ENCODE measurements at regions not wholly inside any gene's neighbourhood (a gene's known extent, or its start where the extent isn't known, plus 50 kb on each side); places are given as distances from the start of the nearest gene placed in this dataset.

- intact Hi-C loops (cut with micrococcal nuclease) = no loop called here
- no peak for ATAC-seq
- DNase-seq (ENCODE audit: low read depth, low spot score) = no peak
- no peaks in the 10 kb centered on the region for H4K20me1 ChIP-seq (ENCODE audit: insufficient read depth)
- H3K9ac ChIP-seq (ENCODE audit: low read length) = no peak overlapping the region
- BruUV-seq (replicated peaks) = no TSS peak
- ChIA-PET RAD21 (ENCODE audit: low non-redundant PET in 1 of 2, low total read pairs in 2 of 2, uncharacterized antibody in 2 of 2, unreplicated experiment in 2 of 2) (no interaction called here), POLR2A (no interaction called here), CTCF (interaction anchor here (1.6 kb wide), 1 partner anchor 11 kb away, joined by 3 read pairs; no protein-coding TSS in a partner anchor)
- H3K27ac ChIP-seq (ENCODE audit: low read depth, low read length) = no peak overlapping the region
- no peaks in the 10 kb centered on the region for H3K36me3 ChIP-seq (ENCODE audit: control insufficient read depth in 1 of 2, insufficient read depth in 2 of 2, low read length in 2 of 2)
- no peaks in the 10 kb centered on the region for H3K4me1 ChIP-seq (ENCODE audit: control insufficient read depth in 1 of 2, insufficient read depth in 2 of 2, low read length in 2 of 2)
- peaks cover 76% of the 10 kb centered on the region for H3K27me3 ChIP-seq (ENCODE audit: insufficient read depth, low read length)
- no peak overlapping the region for H3K4me3 ChIP-seq (replicated peaks in 1 of 2; ENCODE audit: low read depth in 1 of 2, low read length in 2 of 2)
- H3K4me2 ChIP-seq (ENCODE audit: low read length) = no peak overlapping the region
- H2AFZ ChIP-seq (ENCODE audit: low read depth, low read length, poor library complexity, severe bottlenecking) = no peak overlapping the region
- H3K9me2 ChIP-seq (ENCODE audit: insufficient read depth) = no peaks in the 10 kb centered on the region
- H3K79me2 ChIP-seq (ENCODE audit: insufficient read depth, low read length) = no peaks in the 10 kb centered on the region
- H3K9me3 ChIP-seq (ENCODE audit: control insufficient read depth in 1 of 2, insufficient read depth in 1 of 2, low read depth in 1 of 2, low read length in 2 of 2) = no peaks in the 10 kb centered on the region
- TF ChIP-seq POLR2AphosphoS5 (IDR thresholded peaks at IDR 0.05; ENCODE audit: low read depth, low read length) (no peak), CEBPB (IDR thresholded peaks at IDR 0.05; ENCODE audit: low read depth) (no peak), ZNF274 (IDR thresholded peaks at IDR 0.05; ENCODE audit: low read depth, low read length) (no peak), FOSL1 (IDR thresholded peaks at IDR 0.05; ENCODE audit: low read depth) (no peak), ELF1 (IDR thresholded peaks at IDR 0.05; ENCODE audit: borderline replicate concordance, low read depth) (no peak), SIN3A (IDR thresholded peaks at IDR 0.05; ENCODE audit: low read depth) (no peak), EZH2 (IDR thresholded peaks at IDR 0.05) (no peak), EZH2phosphoT487 (IDR thresholded peaks at IDR 0.05; ENCODE audit: borderline replicate concordance) (no peak), CBX3 (IDR thresholded peaks at IDR 0.05; ENCODE audit: low read depth) (no peak), CTCF (IDR thresholded peaks at IDR 0.05 in 2 of 3, conservative IDR thresholded peaks at IDR 0.05 in 1 of 3; ENCODE audit: borderline replicate concordance in 1 of 3, insufficient read depth in 1 of 3, low read depth in 2 of 3, low read length in 2 of 3) (no peak)
- TF ChIP-seq, protein P1, sequence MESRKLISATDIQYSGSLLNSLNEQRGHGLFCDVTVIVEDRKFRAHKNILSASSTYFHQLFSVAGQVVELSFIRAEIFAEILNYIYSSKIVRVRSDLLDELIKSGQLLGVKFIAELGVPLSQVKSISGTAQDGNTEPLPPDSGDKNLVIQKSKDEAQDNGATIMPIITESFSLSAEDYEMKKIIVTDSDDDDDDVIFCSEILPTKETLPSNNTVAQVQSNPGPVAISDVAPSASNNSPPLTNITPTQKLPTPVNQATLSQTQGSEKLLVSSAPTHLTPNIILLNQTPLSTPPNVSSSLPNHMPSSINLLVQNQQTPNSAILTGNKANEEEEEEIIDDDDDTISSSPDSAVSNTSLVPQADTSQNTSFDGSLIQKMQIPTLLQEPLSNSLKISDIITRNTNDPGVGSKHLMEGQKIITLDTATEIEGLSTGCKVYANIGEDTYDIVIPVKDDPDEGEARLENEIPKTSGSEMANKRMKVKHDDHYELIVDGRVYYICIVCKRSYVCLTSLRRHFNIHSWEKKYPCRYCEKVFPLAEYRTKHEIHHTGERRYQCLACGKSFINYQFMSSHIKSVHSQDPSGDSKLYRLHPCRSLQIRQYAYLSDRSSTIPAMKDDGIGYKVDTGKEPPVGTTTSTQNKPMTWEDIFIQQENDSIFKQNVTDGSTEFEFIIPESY (IDR thresholded peaks at IDR 0.05; ENCODE audit: extremely low read depth, insufficient replicate concordance, low read length) = no peak
- TF ChIP-seq, protein P2, sequence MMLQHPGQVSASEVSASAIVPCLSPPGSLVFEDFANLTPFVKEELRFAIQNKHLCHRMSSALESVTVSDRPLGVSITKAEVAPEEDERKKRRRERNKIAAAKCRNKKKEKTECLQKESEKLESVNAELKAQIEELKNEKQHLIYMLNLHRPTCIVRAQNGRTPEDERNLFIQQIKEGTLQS (IDR thresholded peaks at IDR 0.05) = no peak
- TF ChIP-seq, protein P3, sequence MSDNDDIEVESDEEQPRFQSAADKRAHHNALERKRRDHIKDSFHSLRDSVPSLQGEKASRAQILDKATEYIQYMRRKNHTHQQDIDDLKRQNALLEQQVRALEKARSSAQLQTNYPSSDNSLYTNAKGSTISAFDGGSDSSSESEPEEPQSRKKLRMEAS (IDR thresholded peaks at IDR 0.05) = no peak
Observed at GRCh38 chr15:60090747-60091146, 86.6 kb downstream of the FOXB1 start.

Measured in HCT116 (cell line).